Lower lobe of right lung (tissue), 2 donors: ENCODE measurements at regions not wholly inside any gene's neighbourhood (a gene's known extent, or its start where the extent isn't known, plus 50 kb on each side); places are given as distances from the start of the nearest gene placed in this dataset.

Source experiments
- ATAC-seq, 2 donors: fragments of 200-7000 bp; cut with Tn5 transposase; one replicate each; pipeline ENCODE4 v1.9.1; 2020 to 2022; ENCODE audit warnings: mild to moderate bottlenecking in 2 of 2, moderate library complexity in 2 of 2
- DNase-seq: peaks from one replicate; pipeline ENCODE4 v3.0.0-alpha.2; 2020
- H3K27ac ChIP-seq: fragments of 200-600 bp; one replicate; pipeline ENCODE4 v1.8.0; 2022
- H3K27me3 ChIP-seq: fragments of 200-600 bp; one replicate; pipeline ENCODE4 v1.8.0; 2022; ENCODE audit warnings: low read depth
- H3K36me3 ChIP-seq: fragments of 200-600 bp; one replicate; pipeline ENCODE4 v1.8.0; 2022; ENCODE audit warnings: mild to moderate bottlenecking
- H3K4me1 ChIP-seq: fragments of 200-600 bp; one replicate; pipeline ENCODE4 v1.8.0; 2022
- H3K4me3 ChIP-seq: fragments of 200-600 bp; one replicate; pipeline ENCODE4 v1.8.0; 2022; ENCODE audit warnings: mild to moderate bottlenecking
- H3K9me3 ChIP-seq: fragments of 200-600 bp; one replicate; pipeline ENCODE4 v1.8.0; 2022
- intact Hi-C: fragments of 100-400 bp; cut with DNase I; formaldehyde crosslinking; loops from one replicate; pipeline ENCODE4 v1.11.0; 2022
- TF ChIP-seq, protein P1 (sequence below): fragments of 200-600 bp; IDR thresholded peaks from one replicate; pipeline ENCODE4 v1.8.0; 2022; ENCODE audit warnings: antibody characterized with exemption, mild to moderate bottlenecking
- donor health status: DM: no; HTN: yes; CAD: no; lungs with severe emphysema.

DNA sequence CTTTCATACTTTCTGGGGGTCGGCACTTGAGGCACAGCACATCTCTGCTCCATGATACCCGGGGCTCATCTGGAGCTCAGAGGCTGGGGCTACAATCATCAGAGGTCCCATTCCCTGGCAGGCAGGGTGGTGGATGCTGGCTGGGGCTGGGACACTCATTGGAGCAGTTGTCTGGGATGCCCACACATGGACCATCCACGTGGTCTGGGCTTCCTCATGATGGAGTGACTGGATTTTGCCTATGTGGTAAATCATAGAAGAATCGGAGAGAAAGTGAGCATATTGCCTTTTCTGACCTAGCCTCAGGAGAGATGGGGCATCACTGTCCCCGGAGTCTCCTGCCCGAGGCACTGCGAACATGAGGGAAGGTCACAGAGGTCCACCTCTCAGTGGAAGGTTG, 91.4 kb upstream of the IRS2 start:
- intact Hi-C loops: no loop called here
- no peak overlapping the region for H3K4me3 ChIP-seq
- no peak for DNase-seq
- H3K36me3 ChIP-seq: no peaks in the 10 kb centered on the region
- peaks cover 4% of the 10 kb centered on the region for H3K4me1 ChIP-seq
- H3K27ac ChIP-seq: no peak overlapping the region
- no peak for ATAC-seq
- H3K9me3 ChIP-seq: no peaks in the 10 kb centered on the region
- H3K27me3 ChIP-seq: no peaks in the 10 kb centered on the region
- TF ChIP-seq, protein P1, sequence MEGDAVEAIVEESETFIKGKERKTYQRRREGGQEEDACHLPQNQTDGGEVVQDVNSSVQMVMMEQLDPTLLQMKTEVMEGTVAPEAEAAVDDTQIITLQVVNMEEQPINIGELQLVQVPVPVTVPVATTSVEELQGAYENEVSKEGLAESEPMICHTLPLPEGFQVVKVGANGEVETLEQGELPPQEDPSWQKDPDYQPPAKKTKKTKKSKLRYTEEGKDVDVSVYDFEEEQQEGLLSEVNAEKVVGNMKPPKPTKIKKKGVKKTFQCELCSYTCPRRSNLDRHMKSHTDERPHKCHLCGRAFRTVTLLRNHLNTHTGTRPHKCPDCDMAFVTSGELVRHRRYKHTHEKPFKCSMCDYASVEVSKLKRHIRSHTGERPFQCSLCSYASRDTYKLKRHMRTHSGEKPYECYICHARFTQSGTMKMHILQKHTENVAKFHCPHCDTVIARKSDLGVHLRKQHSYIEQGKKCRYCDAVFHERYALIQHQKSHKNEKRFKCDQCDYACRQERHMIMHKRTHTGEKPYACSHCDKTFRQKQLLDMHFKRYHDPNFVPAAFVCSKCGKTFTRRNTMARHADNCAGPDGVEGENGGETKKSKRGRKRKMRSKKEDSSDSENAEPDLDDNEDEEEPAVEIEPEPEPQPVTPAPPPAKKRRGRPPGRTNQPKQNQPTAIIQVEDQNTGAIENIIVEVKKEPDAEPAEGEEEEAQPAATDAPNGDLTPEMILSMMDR: no peak

DNA sequence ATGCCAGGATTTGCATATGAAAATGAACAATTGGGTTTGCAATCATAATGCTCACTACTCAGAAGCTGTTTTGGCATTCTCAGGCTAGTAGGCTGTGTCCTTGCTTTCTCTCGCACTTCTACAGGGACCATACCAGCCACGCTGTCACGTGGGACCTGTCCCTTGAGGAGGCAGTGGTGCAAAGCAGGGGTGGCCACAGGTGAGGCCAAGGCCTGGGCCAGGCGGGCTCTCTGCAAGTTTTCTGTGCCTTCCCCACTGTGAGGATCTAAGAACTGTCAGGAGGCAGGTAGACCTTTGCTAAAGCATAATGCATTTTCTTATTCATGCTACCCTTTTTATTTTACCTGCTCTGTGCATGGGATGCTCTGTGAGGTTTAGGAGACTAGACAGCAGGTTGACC, 89.4 kb upstream of the IRS2 start:
- no peaks in the 10 kb centered on the region for H3K27me3 ChIP-seq
- peaks cover 4% of the 10 kb centered on the region for H3K4me1 ChIP-seq
- ATAC-seq: no peak
- TF ChIP-seq, protein P1: no peak
- intact Hi-C loops: no loop called here
- peak overlapping the region; percentile 12 for H3K27ac ChIP-seq
- H3K4me3 ChIP-seq: no peak overlapping the region
- no peaks in the 10 kb centered on the region for H3K9me3 ChIP-seq
- no peaks in the 10 kb centered on the region for H3K36me3 ChIP-seq
- DNase-seq: no peak

DNA sequence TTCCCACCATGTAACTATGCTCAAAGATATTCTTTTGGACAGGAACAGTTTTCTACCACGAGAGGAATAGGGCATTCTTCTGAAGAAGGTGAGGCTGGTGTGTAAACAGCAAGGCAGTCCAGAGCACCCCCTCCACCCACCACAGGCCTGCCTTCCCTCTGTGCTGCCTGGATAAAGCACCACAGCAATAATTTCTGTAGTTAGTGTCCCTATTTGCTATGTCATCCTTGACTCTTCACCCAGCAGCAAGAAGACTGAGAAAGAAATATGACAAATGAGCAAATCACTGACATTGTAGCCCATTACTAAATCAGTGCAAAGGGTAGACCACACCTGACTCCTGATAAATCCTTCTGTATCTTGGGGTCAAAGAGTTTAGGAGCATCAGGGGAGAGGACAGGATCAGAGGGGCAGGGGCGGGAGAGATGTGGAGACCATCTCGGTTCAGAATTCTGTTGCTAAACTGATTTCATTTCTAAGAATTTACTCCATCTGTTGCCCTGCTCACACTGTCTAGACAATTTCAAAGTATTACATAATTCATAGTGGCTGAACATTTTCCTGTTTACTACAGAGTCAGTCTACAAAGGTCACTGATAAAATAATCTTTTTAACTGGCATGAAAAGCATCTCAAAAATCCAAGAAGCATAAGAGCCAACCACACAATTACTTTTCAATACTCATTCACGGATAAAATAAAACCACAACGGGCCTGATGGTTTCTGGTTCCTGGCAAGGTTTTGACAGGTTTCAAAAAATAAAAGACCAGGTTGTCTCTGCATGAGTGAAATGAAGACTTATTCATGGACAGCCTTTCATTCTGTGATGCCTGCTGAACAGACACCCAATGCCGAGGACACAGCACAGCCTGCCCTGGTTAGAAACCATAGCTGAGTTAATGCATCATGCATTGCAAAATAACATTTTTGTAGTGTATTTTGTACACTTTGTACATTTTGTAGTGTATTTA, 88.4 kb upstream of the IRS2 start:
- TF ChIP-seq, protein P1: no peak
- no peaks in the 10 kb centered on the region for H3K9me3 ChIP-seq
- no peak overlapping the region for H3K4me3 ChIP-seq
- intact Hi-C loops: no loop called here
- no peaks in the 10 kb centered on the region for H3K27me3 ChIP-seq
- DNase-seq (no peak), ATAC-seq (peak; percentile 65 to 74)
- H3K27ac ChIP-seq: peak overlapping the region; percentile 14
- no peaks in the 10 kb centered on the region for H3K36me3 ChIP-seq
- peaks cover 4% of the 10 kb centered on the region for H3K4me1 ChIP-seq

DNA sequence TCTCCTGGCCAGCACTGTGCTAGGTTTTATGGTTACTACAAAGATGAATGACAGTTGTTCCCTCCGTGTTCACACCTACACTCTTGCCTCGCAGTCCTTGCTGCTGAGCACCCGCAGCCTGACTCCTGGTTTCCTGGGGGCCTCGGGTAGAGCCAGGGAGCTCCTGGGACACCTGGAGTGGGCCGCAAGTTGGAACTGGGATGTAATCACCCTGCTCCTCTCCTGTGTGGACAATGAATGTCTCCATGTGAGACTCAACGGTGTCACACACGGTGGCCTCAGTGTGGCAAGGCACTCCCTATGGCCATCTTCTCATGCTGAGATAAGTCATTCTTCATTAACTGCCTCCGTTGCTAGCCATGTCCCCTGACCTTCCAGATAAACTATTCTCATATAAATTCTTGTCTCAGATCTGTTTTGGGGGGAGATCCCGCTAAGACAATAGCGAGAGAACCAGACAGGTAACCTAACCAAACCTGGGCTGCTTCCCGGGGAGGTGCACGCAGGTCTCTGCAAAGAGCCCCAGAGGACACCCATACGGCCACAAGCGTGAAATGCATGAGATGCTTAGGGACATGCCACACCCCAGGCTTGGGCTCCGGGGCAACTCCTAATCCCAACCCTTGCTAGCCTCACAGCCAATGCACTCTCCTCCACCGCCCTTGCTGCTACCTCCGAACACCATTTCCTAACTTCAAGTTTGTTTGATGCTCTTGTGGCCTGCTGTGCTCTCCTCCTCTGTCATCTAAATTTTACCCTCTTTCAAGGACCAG, 87.2 kb upstream of the IRS2 start:
- intact Hi-C loops: no loop called here
- DNase-seq (no peak), ATAC-seq (no peak)
- Histone ChIP-seq H3K27ac (no peak overlapping the region), H3K27me3 (no peaks in the 10 kb centered on the region), H3K4me1 (peaks cover 14% of the 10 kb centered on the region), H3K4me3 (no peak overlapping the region), H3K36me3 (no peaks in the 10 kb centered on the region), H3K9me3 (no peaks in the 10 kb centered on the region)
- TF ChIP-seq, protein P1: no peak

DNA sequence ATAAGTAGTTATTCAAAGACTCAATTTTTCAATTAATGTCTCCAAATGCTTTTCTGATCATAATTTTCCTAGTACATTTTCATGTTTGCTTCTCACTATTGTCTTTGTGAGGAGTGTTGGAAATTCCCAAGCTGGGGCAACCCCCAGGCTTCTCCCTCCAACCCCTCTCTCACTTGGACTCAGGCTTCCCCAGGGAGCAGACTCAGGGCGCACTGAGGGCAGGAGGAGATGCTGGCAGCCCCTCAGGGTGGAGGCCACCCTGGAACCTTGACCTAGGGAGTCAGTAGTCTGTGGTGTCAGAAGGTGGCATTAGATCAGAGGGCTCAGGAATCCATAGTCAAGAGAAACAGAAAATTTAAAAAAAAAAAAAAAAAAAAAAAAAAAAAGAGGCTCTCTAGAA, 86.5 kb upstream of the IRS2 start:
- TF ChIP-seq, protein P1: no peak
- Histone ChIP-seq H3K27ac (no peak overlapping the region), H3K9me3 (no peaks in the 10 kb centered on the region), H3K36me3 (no peaks in the 10 kb centered on the region), H3K4me3 (no peak overlapping the region), H3K4me1 (peaks cover 16% of the 10 kb centered on the region), H3K27me3 (no peaks in the 10 kb centered on the region)
- ATAC-seq (no peak), DNase-seq (no peak)
- intact Hi-C loops: no loop called here
